ENCODE measurements at regions not wholly inside any gene's neighbourhood (a gene's known extent, or its start where the extent isn't known, plus 50 kb on each side); places are given as distances from the start of the nearest gene placed in this dataset.

DNA sequence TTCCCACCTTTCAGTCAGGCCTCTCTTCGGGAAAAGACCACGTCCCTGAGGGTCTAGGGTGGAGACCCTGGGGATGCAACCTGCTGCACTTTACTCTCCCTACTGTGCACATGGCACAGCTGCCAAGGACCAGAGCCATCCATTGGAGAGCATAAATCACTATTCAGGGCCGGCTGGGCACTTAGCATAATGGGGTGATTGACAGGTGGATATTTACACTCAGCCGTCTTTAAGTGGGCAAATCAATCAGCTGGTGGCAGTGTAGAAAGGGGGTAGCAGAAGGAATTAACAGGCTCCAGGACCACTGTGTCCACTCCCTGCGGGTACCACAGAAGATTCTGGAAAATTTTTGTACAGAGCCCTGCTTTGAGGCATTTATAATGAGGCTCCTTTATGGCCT is 87.3 kb upstream of the IRX6 start:
- H3K27ac Mint-ChIP-seq = no peak overlapping the region
- TF ChIP-seq CTCF (IDR thresholded peaks at IDR 0.05) = no peak
- H3K27ac ChIP-seq (ENCODE audit: low read length) = no peak overlapping the region
- peaks cover under 1 to 6% of the 10 kb centered on the region in 2 donors for H3K27me3 Mint-ChIP-seq (ENCODE audit: low read depth in 2 of 2)
- intact Hi-C loops (cut with micrococcal nuclease) = no loop called here
- 61% methylated on average over 5 of the region's 5 CpGs for WGBS (ENCODE audit: insufficient coverage)
- no peaks in the 10 kb centered on the region for H3K36me3 ChIP-seq (ENCODE audit: control insufficient read depth, insufficient read depth, low read length)
- no peaks in the 10 kb centered on the region for H3K4me1 ChIP-seq (ENCODE audit: control insufficient read depth, insufficient read depth, low read length)
- DNase-seq (no peak), ATAC-seq (no peak)
- no peaks in the 10 kb centered on the region for H3K27me3 ChIP-seq (ENCODE audit: control insufficient read depth, insufficient read depth, low read length)
- H3K4me1 Mint-ChIP-seq = no peaks in the 10 kb centered on the region
- no peaks in the 10 kb centered on the region for H3K36me3 Mint-ChIP-seq
- peaks cover 0 to under 1% of the 10 kb centered on the region in 2 donors for H3K9me3 Mint-ChIP-seq
- H3K9me3 ChIP-seq (ENCODE audit: control insufficient read depth, insufficient read depth, low read length) = no peaks in the 10 kb centered on the region
- no peak overlapping the region for H3K4me3 Mint-ChIP-seq
- H3K4me3 ChIP-seq (ENCODE audit: low read length) = no peak overlapping the region

- Mint-ChIP-seq H3K9me3 (peaks cover 0 to 4% of the 10 kb centered on the region in 2 donors), H3K36me3 (no peaks in the 10 kb centered on the region), H3K4me3 (no peak overlapping the region)
Measured at GRCh38 chr16:55239723-55240122, 84.3 kb upstream of the IRX6 start.

GRCh38 chr16:55240888-55241287 is 83.1 kb upstream of the IRX6 start:
- DNase-seq (no peak), ATAC-seq (no peak)
- Histone ChIP-seq H3K9me3 (ENCODE audit: control insufficient read depth, insufficient read depth, low read length) (no peaks in the 10 kb centered on the region), H3K36me3 (ENCODE audit: control insufficient read depth, insufficient read depth, low read length) (no peaks in the 10 kb centered on the region), H3K4me3 (ENCODE audit: low read length) (no peak overlapping the region), H3K27me3 (ENCODE audit: control insufficient read depth, insufficient read depth, low read length) (no peaks in the 10 kb centered on the region), H3K27ac (ENCODE audit: low read length) (no peak overlapping the region), H3K4me1 (ENCODE audit: control insufficient read depth, insufficient read depth, low read length) (no peaks in the 10 kb centered on the region)
- Mint-ChIP-seq H3K27ac (no peak overlapping the region), H3K27me3 (ENCODE audit: low read depth in 2 of 2) (peaks cover 3 to 6% of the 10 kb centered on the region in 2 donors), H3K4me3 (no peak overlapping the region), H3K9me3 (peaks cover 0 to 4% of the 10 kb centered on the region in 2 donors), H3K36me3 (no peaks in the 10 kb centered on the region), H3K4me1 (no peaks in the 10 kb centered on the region)
- WGBS (ENCODE audit: insufficient coverage) = 82% methylated on average over 7 of the region's 7 CpGs
- TF ChIP-seq CTCF (IDR thresholded peaks at IDR 0.05) = no peak
- intact Hi-C loops (cut with micrococcal nuclease) = no loop called here

More at GRCh38 chr16:55239723-55240122, 84.3 kb upstream of the IRX6 start:
- TF ChIP-seq CTCF (IDR thresholded peaks at IDR 0.05) = no peak
- no peaks in the 10 kb centered on the region for H3K36me3 ChIP-seq (ENCODE audit: control insufficient read depth, insufficient read depth, low read length)
- no peaks in the 10 kb centered on the region for H3K9me3 ChIP-seq (ENCODE audit: control insufficient read depth, insufficient read depth, low read length)
- no peaks in the 10 kb centered on the region for H3K4me1 ChIP-seq (ENCODE audit: control insufficient read depth, insufficient read depth, low read length)
- no peak for ATAC-seq
- H3K27ac Mint-ChIP-seq = no peak overlapping the region
- no peaks in the 10 kb centered on the region for H3K4me1 Mint-ChIP-seq
- H3K4me3 ChIP-seq (ENCODE audit: low read length) = no peak overlapping the region
- H3K27me3 ChIP-seq (ENCODE audit: control insufficient read depth, insufficient read depth, low read length) = no peaks in the 10 kb centered on the region
- H3K27me3 Mint-ChIP-seq (ENCODE audit: low read depth in 2 of 2) = peaks cover 3 to 6% of the 10 kb centered on the region in 2 donors
- no peak for DNase-seq
- intact Hi-C loops (cut with micrococcal nuclease) = no loop called here
- H3K27ac ChIP-seq (ENCODE audit: low read length) = no peak overlapping the region

GRCh38 chr16:55242667-55243066 is 81.3 kb upstream of the IRX6 start:
- no peak overlapping the region for H3K4me3 Mint-ChIP-seq
- H3K9me3 ChIP-seq (ENCODE audit: control insufficient read depth, insufficient read depth, low read length) = no peaks in the 10 kb centered on the region
- no peak overlapping the region for H3K27ac ChIP-seq (ENCODE audit: low read length)
- no peaks in the 10 kb centered on the region for H3K36me3 Mint-ChIP-seq
- intact Hi-C loops (cut with micrococcal nuclease) = no loop called here
- peaks cover 3 to 6% of the 10 kb centered on the region in 2 donors for H3K27me3 Mint-ChIP-seq (ENCODE audit: low read depth in 2 of 2)
- peaks cover 0 to 4% of the 10 kb centered on the region in 2 donors for H3K9me3 Mint-ChIP-seq
- WGBS (ENCODE audit: insufficient coverage) = 84% methylated on average over 3 of the region's 3 CpGs
- ATAC-seq = no peak
- H3K27ac Mint-ChIP-seq = no peak overlapping the region
- no peaks in the 10 kb centered on the region for H3K4me1 Mint-ChIP-seq
- DNase-seq = no peak
- TF ChIP-seq CTCF (IDR thresholded peaks at IDR 0.05) = no peak
- H3K36me3 ChIP-seq (ENCODE audit: control insufficient read depth, insufficient read depth, low read length) = no peaks in the 10 kb centered on the region
- no peaks in the 10 kb centered on the region for H3K4me1 ChIP-seq (ENCODE audit: control insufficient read depth, insufficient read depth, low read length)
- H3K27me3 ChIP-seq (ENCODE audit: control insufficient read depth, insufficient read depth, low read length) = no peaks in the 10 kb centered on the region
- no peak overlapping the region for H3K4me3 ChIP-seq (ENCODE audit: low read length)
